Gastrocnemius medialis (tissue), 4 donors: ENCODE measurements at regions not wholly inside any gene's neighbourhood (a gene's known extent, or its start where the extent isn't known, plus 50 kb on each side); places are given as distances from the start of the nearest gene placed in this dataset.
"Not testable (repeated sequence)": the region's sequence is repeated elsewhere in the genome, so short reads cannot be mapped to it uniquely, and the experiment has no call there.

Source experiments
- ATAC-seq, 2 donors: fragments of 150-250 bp; one replicate each; pipeline ENCODE4 v1.9.1; 2016
- DNase-seq, 2 donors: peaks; one replicate each; pipeline ENCODE4 v3.0.0-alpha.2; 2019
- H3K27ac ChIP-seq, 4 donors: fragments of 200-600 bp; sonication (generic); 1 replicate in 1 of 4; 2 replicates in 3 of 4; pipeline ENCODE4 v1.5.1; 2016 to 2018; ENCODE audit warnings: mild to moderate bottlenecking in 2 of 4, moderate library complexity in 1 of 4
- H3K27me3 ChIP-seq, 3 donors: fragments of 200-600 bp; sonication (generic) in 2 of 3; 1 replicate in 1 of 3; 2 replicates in 2 of 3; pipeline versions ENCODE4 v1.5.1 to v1.6.0; 2016 to 2019; ENCODE audit warnings: mild to moderate bottlenecking in 1 of 3, moderate library complexity in 1 of 3
- H3K36me3 ChIP-seq, 2 donors: fragments of 200-600 bp; sonication (generic) in 1 of 2; one replicate each; pipeline ENCODE4 v1.5.1; 2017 to 2018
- H3K4me1 ChIP-seq, 2 donors: fragments of 200-600 bp; sonication (generic) in 1 of 2; one replicate each; pipeline ENCODE4 v1.5.1; 2016 to 2017; ENCODE audit warnings: mild to moderate bottlenecking in 2 of 2
- H3K4me3 ChIP-seq, 4 donors: fragments of 200-600 bp; sonication (generic) in 3 of 4; 1 replicate in 1 of 4; 2 replicates in 3 of 4; pipeline ENCODE4 v1.5.1; 2016 to 2019; ENCODE audit warnings: mild to moderate bottlenecking in 2 of 4
- H3K9me3 ChIP-seq, 3 donors: fragments of 200-600 bp; sonication (generic) in 2 of 3; 1 replicate in 1 of 3; 2 replicates in 2 of 3; pipeline ENCODE4 v1.5.1; 2016 to 2019
- POLR2A ChIP-seq, 2 donors: fragments of 450-650 bp; IDR thresholded peaks; one replicate each; pipeline ENCODE4 v1.6.1; 2017; ENCODE audit warnings: antibody characterized with exemption in 2 of 2, mild to moderate bottlenecking in 2 of 2, moderate library complexity in 2 of 2
- in situ Hi-C, 4 donors: fragments of 200-750 bp; cut with MboI; loops; one replicate each; pipeline versions ENCODE4 v1.15.0 to v1.8.0; 2017; ENCODE audit warnings: low sequenced_read_pairs in 4 of 4
- intact Hi-C: fragments of 100-400 bp; cut with DNase I; formaldehyde crosslinking; loops from one replicate; pipeline ENCODE4 v1.15.1; 2023; ENCODE audit warnings: low total_unique reads
- TF ChIP-seq, protein P1 (sequence below), 5 experiments: fragments of 450-650 bp in 3 of 5; fragments of 200-600 bp in 2 of 5; sonication (generic) in 2 of 5; IDR thresholded peaks in 4 of 5; conservative IDR thresholded peaks in 1 of 5; 1 replicate in 4 of 5; 2 replicates in 1 of 5; pipeline ENCODE4 v1.5.1; 2016 to 2019; ENCODE audit warnings: antibody characterized with exemption in 5 of 5, mild to moderate bottlenecking in 3 of 5, moderate library complexity in 3 of 5

DNA sequence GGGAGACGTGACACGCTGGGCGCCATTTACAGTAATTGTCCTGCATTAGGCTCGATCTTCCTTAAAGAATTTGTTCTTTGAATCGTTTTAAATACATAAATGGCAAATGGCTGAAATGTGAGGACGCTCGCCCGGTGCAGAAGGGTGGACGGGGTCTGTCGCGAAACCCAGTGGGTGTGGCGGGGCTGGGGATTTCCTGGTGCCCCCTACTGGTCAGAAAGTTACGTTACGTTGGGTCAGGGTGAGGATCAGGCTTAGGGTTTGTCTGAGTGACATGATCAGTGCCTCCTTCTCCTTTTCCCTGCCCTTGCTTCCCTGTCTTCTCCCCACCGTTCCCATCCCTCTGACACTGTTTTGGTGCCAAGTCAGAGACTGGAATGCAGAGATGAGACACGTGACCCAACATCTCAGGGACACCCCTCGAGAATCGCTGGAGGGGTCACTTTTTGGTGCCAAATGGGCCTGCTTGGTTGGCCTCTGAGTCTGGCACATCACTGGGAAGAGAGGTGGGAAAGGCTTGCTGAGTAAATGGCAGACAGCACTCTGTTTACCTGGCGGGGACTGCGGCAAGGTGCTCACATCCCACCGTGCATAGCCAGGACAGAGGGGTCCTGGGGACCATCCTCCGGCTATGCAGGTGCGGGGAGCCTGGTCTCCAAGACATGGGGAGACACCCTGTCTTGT is 1107.6 kb downstream of the BRD1 start:
- Histone ChIP-seq H3K36me3 (no peaks in the 10 kb centered on the region), H3K27ac (no peak overlapping the region), H3K27me3 (no peaks in the 10 kb centered on the region), H3K9me3 (no peaks in the 10 kb centered on the region), H3K4me1 (no peaks in the 10 kb centered on the region), H3K4me3 (no peak overlapping the region)
- ATAC-seq = no peak
- intact Hi-C loops (no loop called here), in situ Hi-C loops (no loop called here)
- TF ChIP-seq, protein P1, sequence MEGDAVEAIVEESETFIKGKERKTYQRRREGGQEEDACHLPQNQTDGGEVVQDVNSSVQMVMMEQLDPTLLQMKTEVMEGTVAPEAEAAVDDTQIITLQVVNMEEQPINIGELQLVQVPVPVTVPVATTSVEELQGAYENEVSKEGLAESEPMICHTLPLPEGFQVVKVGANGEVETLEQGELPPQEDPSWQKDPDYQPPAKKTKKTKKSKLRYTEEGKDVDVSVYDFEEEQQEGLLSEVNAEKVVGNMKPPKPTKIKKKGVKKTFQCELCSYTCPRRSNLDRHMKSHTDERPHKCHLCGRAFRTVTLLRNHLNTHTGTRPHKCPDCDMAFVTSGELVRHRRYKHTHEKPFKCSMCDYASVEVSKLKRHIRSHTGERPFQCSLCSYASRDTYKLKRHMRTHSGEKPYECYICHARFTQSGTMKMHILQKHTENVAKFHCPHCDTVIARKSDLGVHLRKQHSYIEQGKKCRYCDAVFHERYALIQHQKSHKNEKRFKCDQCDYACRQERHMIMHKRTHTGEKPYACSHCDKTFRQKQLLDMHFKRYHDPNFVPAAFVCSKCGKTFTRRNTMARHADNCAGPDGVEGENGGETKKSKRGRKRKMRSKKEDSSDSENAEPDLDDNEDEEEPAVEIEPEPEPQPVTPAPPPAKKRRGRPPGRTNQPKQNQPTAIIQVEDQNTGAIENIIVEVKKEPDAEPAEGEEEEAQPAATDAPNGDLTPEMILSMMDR (IDR thresholded peaks at IDR 0.05 in 4 of 5, conservative IDR thresholded peaks at IDR 0.05 in 1 of 5) = no peak
- no peak for TF ChIP-seq POLR2A (IDR thresholded peaks at IDR 0.05)
- DNase-seq = no peak

DNA sequence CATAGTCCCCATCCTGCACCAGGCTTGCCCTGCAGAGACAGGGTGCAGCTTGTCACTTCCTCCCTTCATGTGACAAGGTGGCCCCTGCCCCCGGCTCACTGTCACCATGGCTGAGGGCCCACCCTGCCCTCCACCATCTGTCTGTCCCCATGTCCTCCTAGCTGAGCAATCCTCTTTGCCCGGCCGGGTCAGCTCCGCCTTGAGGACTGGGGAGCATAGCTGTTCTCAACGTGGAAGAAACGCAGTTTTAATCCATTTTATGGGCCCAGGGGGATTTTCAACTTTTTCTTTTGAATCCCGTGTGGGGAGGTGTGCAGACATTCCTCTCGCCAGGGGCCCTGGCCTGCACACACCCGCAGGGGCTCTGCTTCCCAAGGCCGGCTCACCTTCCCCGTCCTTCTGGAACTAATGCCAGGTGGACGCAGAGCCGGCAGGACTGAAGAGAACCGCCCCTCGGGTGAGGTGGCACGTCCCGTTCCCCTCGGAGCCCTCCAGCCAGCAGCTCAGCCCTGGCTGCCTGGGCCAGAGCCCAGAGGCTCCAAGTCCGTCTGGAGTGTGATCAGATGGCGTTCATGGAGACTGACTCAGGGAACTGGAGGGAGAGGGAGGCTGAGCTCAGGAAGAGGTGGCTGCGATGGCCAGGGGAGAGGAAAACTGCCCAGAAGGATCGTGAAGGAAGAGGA is 1108.7 kb downstream of the BRD1 start:
- TF ChIP-seq POLR2A (IDR thresholded peaks at IDR 0.05) = no peak
- Histone ChIP-seq H3K27me3 (no peaks in the 10 kb centered on the region), H3K4me3 (no peak overlapping the region), H3K9me3 (no peaks in the 10 kb centered on the region), H3K36me3 (no peaks in the 10 kb centered on the region), H3K4me1 (no peaks in the 10 kb centered on the region), H3K27ac (no peak overlapping the region)
- ATAC-seq (no peak), DNase-seq (no peak)
- intact Hi-C loops = no loop called here
- in situ Hi-C loops = no loop called here

DNA sequence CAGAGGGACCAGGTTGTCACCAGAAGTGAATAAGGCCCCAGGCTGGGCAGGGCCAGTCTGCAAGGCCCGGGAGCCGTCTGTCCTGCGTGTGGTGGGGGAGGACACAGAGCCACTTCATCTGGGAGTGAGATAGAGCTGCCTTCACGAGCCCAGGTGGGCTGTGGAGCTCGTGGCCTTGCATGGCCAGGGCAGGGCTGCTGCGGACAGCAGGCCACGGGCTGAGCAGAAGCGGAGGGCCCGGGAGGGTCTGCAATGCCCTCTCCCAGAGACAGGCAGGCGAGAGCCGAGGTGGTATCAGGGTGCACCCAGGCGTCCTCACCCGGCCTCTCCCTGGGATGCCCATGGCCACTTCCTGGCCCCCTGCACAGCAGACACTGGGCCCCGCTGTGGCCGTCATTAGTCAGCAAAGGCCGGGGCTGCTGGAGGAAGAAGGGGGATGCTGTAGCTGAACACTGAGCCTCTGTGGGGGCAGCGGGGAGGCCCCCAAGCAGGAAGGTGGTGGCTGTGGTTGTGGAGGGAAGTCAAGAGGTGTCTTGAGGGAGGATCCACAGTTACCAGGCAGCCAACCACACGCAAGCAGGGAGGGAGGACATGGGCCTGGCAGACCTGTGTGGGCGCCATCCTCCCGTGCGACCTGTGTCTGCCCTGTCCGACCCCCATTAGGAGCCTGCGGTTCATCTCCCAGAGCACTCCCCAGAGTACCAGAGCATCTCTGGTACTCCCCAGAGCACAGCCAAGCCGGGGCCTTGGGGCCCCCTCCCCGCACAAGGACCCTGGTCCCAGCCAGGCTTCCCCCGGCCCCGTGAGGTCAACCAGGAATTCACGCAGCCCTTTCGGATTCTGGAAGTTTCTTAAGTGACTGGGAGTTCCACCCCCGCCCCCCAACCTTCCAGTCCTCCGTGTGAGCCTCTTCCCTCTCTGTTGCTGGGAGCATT is 1109.5 kb downstream of the BRD1 start:
- Histone ChIP-seq H3K27ac (no peak overlapping the region), H3K36me3 (no peaks in the 10 kb centered on the region), H3K4me1 (no peaks in the 10 kb centered on the region), H3K27me3 (no peaks in the 10 kb centered on the region), H3K9me3 (no peaks in the 10 kb centered on the region), H3K4me3 (no peak overlapping the region)
- TF ChIP-seq, protein P1 (IDR thresholded peaks at IDR 0.05 in 4 of 5, conservative IDR thresholded peaks at IDR 0.05 in 1 of 5) = no peak
- TF ChIP-seq POLR2A (IDR thresholded peaks at IDR 0.05) = no peak
- intact Hi-C loops (no loop called here), in situ Hi-C loops (no loop called here)
- no peak for DNase-seq
- ATAC-seq = no peak

DNA sequence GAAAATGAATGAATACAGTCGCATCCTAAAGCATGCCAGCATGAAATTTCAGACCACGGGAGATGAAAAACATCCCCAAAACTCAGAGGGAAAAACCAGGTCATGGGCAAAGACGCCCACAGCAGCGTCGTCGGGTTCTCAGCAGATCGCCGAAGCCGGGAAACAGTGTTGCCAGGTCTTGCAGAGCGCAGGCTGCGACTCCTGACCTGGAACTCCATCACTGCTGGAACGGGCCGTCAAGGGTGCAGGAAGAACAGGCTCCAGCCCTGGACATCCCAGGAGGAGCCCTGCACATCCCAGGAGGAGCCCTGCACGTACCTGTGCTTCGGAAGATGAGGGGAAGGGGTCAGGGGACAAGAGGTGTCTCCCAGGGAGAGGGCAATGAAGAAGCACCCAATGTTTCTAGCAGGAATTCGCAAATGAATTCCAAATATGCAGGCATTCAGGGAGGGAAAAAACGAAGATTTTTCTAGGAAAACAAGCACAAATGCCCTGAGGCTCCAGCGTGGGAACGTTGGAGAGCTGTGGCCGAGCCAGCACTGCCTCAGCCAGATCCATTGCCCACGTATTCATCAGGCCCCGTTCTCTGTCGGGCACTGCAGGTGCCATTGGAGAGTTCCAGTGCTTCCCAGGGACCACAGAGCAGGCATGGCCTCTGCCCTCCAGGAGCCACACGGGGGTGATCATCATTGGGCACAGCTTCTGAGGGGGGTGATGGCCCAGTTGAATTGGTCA is 1110.4 kb downstream of the BRD1 start:
- DNase-seq (no peak), ATAC-seq (no peak)
- intact Hi-C loops = no loop called here

DNA sequence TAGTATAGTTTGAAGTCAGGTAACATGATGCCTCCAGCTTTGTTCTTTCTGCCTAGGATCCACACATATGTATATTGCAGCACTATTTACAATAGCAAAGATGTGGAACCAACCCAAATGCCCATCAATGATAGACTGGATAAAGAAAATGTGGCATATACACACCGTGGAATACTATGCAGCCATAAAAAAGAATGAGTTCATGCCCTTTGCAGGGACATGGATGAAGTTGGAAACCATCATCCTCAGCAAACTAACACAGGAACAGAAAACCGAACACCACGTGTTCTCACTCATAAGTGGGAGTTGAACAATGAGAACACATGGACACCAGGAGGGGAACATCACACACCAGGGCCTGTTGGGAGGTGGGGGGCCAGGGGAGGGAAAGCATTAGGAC is 1111.5 kb downstream of the BRD1 start:
- ATAC-seq, H3K27me3 ChIP-seq, intact Hi-C loops, DNase-seq, H3K27ac ChIP-seq, H3K4me3 ChIP-seq, H3K4me1 ChIP-seq, H3K36me3 ChIP-seq, in situ Hi-C loops, H3K9me3 ChIP-seq: not testable (repeated sequence)

More for the DNA sequence above, 1110.4 kb downstream of the BRD1 start:
- H3K9me3 ChIP-seq = no peaks in the 10 kb centered on the region
- no peaks in the 10 kb centered on the region for H3K36me3 ChIP-seq
- H3K4me1 ChIP-seq = no peaks in the 10 kb centered on the region
- in situ Hi-C loops = no loop called here
- no peaks in the 10 kb centered on the region for H3K27me3 ChIP-seq
- no peak for TF ChIP-seq POLR2A (IDR thresholded peaks at IDR 0.05)
- TF ChIP-seq, protein P1 (IDR thresholded peaks at IDR 0.05 in 4 of 5, conservative IDR thresholded peaks at IDR 0.05 in 1 of 5) = no peak
- no peak overlapping the region for H3K4me3 ChIP-seq
- no peak overlapping the region for H3K27ac ChIP-seq
